ENCODE measurements at regions not wholly inside any gene's neighbourhood (a gene's known extent, or its start where the extent isn't known, plus 50 kb on each side); places are given as distances from the start of the nearest gene placed in this dataset.

DNA sequence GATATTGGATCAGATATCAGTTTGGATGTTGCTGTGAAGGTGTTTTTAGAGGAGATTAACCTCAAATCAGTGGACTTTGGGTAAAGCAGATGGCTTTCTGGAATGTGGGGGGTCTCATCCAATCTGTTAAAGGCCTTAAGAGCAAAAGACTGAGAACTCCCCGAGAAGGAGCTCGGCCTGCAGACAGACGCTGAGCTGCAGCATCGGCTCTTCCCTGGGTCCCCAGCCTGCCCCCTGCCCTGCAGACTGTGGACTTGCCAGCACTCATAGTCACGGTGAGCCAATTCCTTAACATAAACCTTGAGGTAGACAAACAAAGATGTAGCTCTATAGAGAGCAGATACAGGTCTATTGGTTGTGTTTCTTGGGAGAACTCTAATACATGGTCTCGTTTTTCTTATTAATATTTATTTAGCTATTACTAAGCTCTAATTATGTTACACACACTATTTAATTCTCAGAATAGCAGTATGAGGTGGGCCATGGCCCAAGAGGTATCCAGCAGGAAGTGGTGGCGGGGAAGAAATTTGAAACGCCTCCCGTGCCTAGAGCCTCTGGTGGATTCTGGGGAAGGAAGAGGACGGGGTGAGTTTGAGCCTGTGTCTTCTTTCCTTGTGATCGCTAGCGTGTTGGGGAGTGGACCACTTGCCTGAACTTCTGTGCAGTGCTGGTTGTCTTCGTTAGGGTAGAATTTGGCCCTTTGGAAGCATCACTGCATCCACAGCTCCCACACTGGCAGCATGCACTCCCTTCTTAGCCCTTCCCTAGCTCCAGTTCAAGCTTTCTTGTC, 305.3 kb downstream of the TEX29 start:
- H3K27me3 ChIP-seq (ENCODE audit: control insufficient read depth, insufficient read depth, low read length), result no peaks in the 10 kb centered on the region

DNA sequence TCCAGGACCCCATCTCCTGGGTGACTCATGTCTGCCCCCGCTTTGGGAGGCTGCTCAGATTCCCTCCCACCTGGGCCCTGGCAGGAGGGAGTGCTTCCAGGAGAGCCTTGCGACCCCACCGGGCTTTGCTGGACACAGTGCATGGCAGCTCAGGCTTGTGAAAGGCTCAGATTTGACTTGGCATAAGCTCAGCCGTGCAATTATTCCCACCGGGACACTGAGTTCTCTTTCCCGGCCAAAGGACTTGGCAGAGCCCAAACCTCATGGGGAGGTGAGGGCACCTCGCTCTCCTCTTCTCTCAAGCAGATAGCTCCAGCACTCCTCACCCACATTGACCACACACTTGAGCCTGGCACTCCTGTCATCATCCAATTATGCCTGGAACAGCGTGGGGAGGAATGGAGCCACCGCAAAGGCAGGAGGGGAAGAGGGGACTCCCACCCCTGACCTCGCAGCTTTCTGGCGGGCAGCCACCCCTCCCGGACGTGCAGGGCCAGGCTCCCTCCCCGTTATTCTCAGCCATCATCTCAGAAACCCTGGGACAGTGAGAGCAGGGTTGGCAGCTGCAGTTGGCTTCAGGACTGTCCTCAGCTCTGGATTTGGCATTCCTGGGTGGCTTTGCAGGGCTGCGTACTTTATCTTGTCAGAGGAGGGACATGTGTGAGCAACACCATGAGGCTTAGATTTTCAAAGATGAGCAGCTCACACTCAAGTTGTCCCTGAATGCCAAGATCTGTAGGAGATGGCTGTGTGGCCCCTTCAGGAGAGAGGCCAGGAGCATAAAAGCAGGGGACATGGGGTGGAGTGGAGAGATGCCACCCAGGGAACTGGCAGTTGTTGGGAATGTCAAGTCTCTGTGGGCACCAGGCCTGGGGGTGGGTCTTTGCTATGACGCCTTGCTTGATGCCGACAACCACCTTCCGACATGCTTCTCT, 306.2 kb downstream of the TEX29 start:
- no peak overlapping the region for H3K9ac ChIP-seq (ENCODE audit: insufficient read depth, low read length)
- no peak overlapping the region for H3K27ac ChIP-seq (ENCODE audit: insufficient read depth, low read length)
- H3K4me3 ChIP-seq (replicated peaks in 1 of 4; ENCODE audit: control extremely low read depth in 1 of 4, insufficient read depth in 1 of 4, low read depth in 3 of 4, low read length in 4 of 4), result no peak overlapping the region
- H3K9me3 ChIP-seq (ENCODE audit: control insufficient read depth, insufficient read depth, low read depth, low read length), result no peaks in the 10 kb centered on the region
- H3K4me2 ChIP-seq (ENCODE audit: extremely low read depth, insufficient read depth, low read length), result no peak overlapping the region
- H3K36me3 ChIP-seq (ENCODE audit: control insufficient read depth, insufficient read depth, low read length), result no peaks in the 10 kb centered on the region
- no peaks in the 10 kb centered on the region for H3K79me2 ChIP-seq (ENCODE audit: control insufficient read depth, insufficient read depth, low read length)
- no peaks in the 10 kb centered on the region for H3K4me1 ChIP-seq (ENCODE audit: control insufficient read depth, extremely low read depth, insufficient read depth, low read length)
- no peak overlapping the region for H2AFZ ChIP-seq (ENCODE audit: low read length)
- no peaks in the 10 kb centered on the region for H4K20me1 ChIP-seq (ENCODE audit: control insufficient read depth, extremely low read depth, insufficient read depth, low read length)
- H3K27me3 ChIP-seq (ENCODE audit: control insufficient read depth, insufficient read depth, low read length), result no peaks in the 10 kb centered on the region
- TF ChIP-seq, protein P1, sequence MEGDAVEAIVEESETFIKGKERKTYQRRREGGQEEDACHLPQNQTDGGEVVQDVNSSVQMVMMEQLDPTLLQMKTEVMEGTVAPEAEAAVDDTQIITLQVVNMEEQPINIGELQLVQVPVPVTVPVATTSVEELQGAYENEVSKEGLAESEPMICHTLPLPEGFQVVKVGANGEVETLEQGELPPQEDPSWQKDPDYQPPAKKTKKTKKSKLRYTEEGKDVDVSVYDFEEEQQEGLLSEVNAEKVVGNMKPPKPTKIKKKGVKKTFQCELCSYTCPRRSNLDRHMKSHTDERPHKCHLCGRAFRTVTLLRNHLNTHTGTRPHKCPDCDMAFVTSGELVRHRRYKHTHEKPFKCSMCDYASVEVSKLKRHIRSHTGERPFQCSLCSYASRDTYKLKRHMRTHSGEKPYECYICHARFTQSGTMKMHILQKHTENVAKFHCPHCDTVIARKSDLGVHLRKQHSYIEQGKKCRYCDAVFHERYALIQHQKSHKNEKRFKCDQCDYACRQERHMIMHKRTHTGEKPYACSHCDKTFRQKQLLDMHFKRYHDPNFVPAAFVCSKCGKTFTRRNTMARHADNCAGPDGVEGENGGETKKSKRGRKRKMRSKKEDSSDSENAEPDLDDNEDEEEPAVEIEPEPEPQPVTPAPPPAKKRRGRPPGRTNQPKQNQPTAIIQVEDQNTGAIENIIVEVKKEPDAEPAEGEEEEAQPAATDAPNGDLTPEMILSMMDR (conservative IDR thresholded peaks at IDR 0.05 in 1 of 2, IDR thresholded peaks at IDR 0.05 in 1 of 2; ENCODE audit: low read depth in 1 of 2, low read length in 2 of 2), result no peak
- no peak for TF ChIP-seq EZH2 (IDR thresholded peaks at IDR 0.05; ENCODE audit: low read length, missing control alignments)
- DNase-seq (ENCODE audit: low read depth in 2 of 2), result no peak

More for the DNA sequence above, 305.3 kb downstream of the TEX29 start:
- Histone ChIP-seq H3K4me3 (replicated peaks in 1 of 4; ENCODE audit: control extremely low read depth in 1 of 4, insufficient read depth in 1 of 4, low read depth in 3 of 4, low read length in 4 of 4) (no peak overlapping the region), H3K4me2 (ENCODE audit: extremely low read depth, insufficient read depth, low read length) (no peak overlapping the region), H3K4me1 (ENCODE audit: control insufficient read depth, extremely low read depth, insufficient read depth, low read length) (no peaks in the 10 kb centered on the region), H4K20me1 (ENCODE audit: control insufficient read depth, extremely low read depth, insufficient read depth, low read length) (no peaks in the 10 kb centered on the region), H3K79me2 (ENCODE audit: control insufficient read depth, insufficient read depth, low read length) (no peaks in the 10 kb centered on the region), H3K27ac (ENCODE audit: insufficient read depth, low read length) (no peak overlapping the region), H3K9me3 (ENCODE audit: control insufficient read depth, insufficient read depth, low read depth, low read length) (no peaks in the 10 kb centered on the region), H3K9ac (ENCODE audit: insufficient read depth, low read length) (no peak overlapping the region), H3K36me3 (ENCODE audit: control insufficient read depth, insufficient read depth, low read length) (no peaks in the 10 kb centered on the region), H2AFZ (ENCODE audit: low read length) (no peak overlapping the region)
- no peak for DNase-seq (ENCODE audit: low read depth in 2 of 2)
- no peak for TF ChIP-seq EZH2 (IDR thresholded peaks at IDR 0.05; ENCODE audit: low read length, missing control alignments)
- TF ChIP-seq, protein P1 (conservative IDR thresholded peaks at IDR 0.05 in 1 of 2, IDR thresholded peaks at IDR 0.05 in 1 of 2; ENCODE audit: low read depth in 1 of 2, low read length in 2 of 2), result no peak

DNA sequence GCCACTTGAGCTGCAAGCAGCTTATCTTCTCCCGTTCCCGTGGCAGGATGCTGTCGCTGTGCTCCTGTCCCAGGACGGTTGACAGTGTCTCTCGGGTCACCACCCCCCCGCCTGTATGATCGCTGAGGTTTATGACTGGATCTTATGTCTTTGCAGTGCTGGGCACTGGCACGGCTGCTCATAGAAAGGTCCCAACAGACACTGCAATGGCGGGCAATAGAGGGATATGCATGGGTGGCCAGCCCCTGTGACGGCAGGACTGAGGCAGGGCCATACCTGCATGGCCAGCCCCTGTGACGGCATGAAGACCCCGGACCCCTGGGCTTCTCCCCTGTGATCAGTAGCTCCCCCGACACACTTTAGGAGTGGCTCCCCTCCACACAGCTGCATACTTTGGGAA, 307.2 kb downstream of the TEX29 start:
- no peaks in the 10 kb centered on the region for H4K20me1 ChIP-seq (ENCODE audit: control insufficient read depth, extremely low read depth, insufficient read depth, low read length)
- TF ChIP-seq, protein P1 (conservative IDR thresholded peaks at IDR 0.05 in 1 of 2, IDR thresholded peaks at IDR 0.05 in 1 of 2; ENCODE audit: low read depth in 1 of 2, low read length in 2 of 2), result no peak
- TF ChIP-seq EZH2 (IDR thresholded peaks at IDR 0.05; ENCODE audit: low read length, missing control alignments), result no peak
- H3K4me2 ChIP-seq (ENCODE audit: extremely low read depth, insufficient read depth, low read length), result no peak overlapping the region
- H3K9me3 ChIP-seq (ENCODE audit: control insufficient read depth, insufficient read depth, low read depth, low read length), result no peaks in the 10 kb centered on the region
- no peak overlapping the region for H3K4me3 ChIP-seq (replicated peaks in 1 of 4; ENCODE audit: control extremely low read depth in 1 of 4, insufficient read depth in 1 of 4, low read depth in 3 of 4, low read length in 4 of 4)
- no peak overlapping the region for H3K27ac ChIP-seq (ENCODE audit: insufficient read depth, low read length)
- H3K9ac ChIP-seq (ENCODE audit: insufficient read depth, low read length), result no peak overlapping the region
- no peak for DNase-seq (ENCODE audit: low read depth in 2 of 2)
- no peak overlapping the region for H2AFZ ChIP-seq (ENCODE audit: low read length)
- H3K79me2 ChIP-seq (ENCODE audit: control insufficient read depth, insufficient read depth, low read length), result no peaks in the 10 kb centered on the region
- no peaks in the 10 kb centered on the region for H3K27me3 ChIP-seq (ENCODE audit: control insufficient read depth, insufficient read depth, low read length)
- no peaks in the 10 kb centered on the region for H3K4me1 ChIP-seq (ENCODE audit: control insufficient read depth, extremely low read depth, insufficient read depth, low read length)
- no peaks in the 10 kb centered on the region for H3K36me3 ChIP-seq (ENCODE audit: control insufficient read depth, insufficient read depth, low read length)
